HG02852 (cell line): ENCODE measurements at regions not wholly inside any gene's neighbourhood (a gene's known extent, or its start where the extent isn't known, plus 50 kb on each side); places are given as distances from the start of the nearest gene placed in this dataset.
"Not testable (repeated sequence)": the region's sequence is repeated elsewhere in the genome, so short reads cannot be mapped to it uniquely, and the experiment has no call there.

ENCODE experiments used
- ATAC-seq: cut with Tn5 transposase; IDR thresholded peaks from one replicate; pipeline ENCODE4 v1.9.1; 2021; ENCODE audit warnings: mild to moderate bottlenecking, moderate library complexity; ENCODE audit not compliant: unreplicated experiment

DNA sequence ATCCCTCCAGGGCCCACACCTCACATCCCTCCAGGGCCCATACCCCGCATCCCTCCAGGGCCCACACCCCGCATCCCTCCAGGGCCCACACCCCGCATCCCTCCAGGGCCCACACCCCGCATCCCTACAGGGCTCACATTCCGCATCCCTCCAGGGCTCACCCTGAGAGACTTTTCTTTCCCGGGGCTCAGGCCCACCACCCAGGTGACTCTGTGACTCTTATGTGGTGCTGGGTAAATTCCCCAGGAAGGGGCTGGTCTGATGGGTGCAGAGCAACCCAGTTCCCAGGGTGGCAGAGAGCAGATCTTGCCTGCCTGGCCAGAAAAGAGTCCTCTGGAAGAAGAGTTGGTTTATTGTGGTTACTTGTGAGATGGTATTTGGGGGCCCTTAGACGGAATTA is 290.7 kb downstream of the TCERG1L start:
- ATAC-seq: no peak

DNA sequence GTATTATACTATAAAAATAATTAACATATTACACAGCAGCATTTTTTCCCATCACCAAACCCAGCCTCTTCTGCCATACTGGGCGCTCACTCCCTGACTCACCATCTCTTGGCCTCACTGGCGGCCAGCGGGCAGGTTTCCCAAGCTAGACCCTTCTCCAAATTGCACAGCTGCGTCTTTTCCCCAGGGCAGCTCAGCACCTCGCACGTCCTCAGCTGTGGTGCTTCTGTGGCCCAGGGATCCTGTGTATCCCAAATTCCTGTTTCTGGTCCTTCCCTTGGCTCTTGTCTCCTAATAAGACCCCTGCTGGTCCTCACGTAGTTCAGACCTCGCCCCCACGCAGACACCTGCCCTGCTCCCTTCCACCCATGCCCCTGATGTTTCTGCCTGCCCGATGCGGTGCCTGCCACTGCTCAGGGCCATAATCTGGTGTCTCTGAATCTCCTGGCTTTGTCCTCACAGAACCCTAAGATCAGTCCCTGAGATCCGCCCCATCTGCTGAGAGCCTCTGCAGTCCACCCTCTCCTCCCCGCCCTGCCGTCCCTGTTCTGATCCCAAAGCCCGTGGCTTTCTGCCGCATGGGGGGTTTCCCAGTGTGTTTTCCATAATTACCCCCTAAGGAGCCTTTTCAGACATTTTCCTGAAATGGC is 290.1 kb downstream of the TCERG1L start:
- ATAC-seq: no peak

DNA sequence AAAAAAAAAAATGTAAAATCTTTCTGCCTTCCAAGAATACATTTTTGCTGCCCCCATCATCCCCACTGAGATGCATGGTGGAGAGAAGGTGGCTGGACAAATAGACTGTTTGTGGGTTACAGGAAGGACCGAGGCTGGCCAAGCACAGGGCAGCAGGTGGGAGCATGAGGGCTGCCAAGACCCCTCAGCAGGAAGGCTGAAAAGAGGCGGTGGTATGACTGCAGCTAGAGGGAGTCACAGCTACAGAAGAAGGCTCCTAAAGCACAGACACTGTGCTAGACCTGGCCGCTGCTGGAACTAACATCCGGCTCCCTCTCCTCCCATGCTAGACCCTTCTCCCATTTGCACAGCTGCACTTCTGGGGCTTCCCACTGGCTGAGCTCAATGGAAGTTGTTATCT is 289.6 kb downstream of the TCERG1L start:
- ATAC-seq: no peak

DNA sequence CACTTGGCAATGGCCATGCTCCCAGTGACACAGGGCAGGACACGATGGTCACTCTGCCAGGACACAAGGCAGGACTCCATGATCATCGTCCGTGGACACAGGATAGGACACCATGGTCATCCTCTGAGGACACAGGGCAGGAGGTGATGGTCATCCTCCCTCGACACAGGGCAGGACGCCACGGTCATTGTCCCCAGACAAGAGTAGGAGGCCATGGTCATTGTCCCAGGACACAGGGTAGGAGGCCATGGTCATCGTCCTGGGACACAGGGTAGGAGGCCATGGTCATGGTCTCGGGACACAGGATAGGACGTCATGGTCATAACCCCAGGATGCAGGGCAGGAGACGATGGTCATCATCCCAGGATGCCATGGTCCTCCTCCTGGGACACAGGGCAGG is 289.2 kb downstream of the TCERG1L start:
- no peak for ATAC-seq

DNA sequence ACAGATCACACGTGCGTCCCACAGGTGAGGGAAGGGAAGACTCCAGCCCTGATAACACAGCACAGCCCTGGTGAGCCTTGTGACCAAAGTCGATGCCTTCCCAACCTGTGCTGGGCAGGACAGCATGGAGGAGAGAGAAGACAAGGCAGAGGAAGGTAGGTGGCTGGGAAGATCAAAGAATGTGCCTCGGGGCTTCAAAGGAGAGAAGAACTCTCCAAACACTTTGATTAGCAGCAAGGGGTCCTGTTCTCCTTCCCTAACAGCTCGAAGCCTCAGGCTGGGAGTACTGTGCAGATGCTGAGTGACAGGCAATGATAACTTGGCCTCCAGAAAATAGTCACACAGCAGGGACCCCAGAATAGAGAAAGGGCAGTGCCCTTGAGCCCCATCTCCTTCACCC is 288.5 kb downstream of the TCERG1L start:
- no peak for ATAC-seq

DNA sequence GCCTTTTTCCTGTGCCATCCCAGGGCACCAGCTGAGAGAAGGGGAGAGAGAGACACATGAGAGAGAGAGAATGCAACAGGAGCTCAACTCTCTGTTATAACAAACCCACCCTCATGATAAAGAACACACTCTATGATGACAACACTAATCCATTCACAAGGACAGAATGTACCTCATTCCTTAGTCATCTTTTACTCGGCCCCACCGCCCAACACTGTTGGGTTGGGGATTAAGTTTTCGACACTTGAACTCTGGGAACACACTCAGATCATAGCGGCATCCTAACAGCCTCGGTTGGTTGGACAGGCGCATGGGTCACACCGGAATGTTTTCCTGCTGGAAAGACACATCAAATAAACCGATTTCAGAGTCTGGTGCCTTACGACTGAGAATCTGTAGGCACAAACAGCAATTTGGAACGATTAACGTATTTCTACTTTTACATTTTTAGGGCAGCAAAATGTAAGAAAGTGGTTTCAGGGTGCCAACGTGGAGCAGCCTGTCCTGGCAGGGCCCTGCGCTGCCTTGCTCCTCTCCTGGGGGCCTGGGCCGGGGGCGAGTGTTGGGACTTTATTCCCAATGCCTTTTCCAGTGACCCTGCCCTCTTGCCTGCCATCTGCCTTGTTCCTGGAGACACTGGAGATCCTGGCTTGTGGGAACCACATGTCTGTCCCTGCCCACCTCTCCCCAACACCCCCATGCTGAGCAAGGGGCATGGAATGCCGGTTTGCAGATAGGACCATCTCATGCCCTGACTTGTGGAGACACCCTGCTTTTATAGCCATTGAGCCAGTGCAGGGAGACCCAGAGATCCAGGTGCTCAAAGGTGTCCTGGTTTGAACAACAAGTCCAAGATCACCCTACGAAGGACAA is 287.0 kb downstream of the TCERG1L start:
- ATAC-seq: no peak

DNA sequence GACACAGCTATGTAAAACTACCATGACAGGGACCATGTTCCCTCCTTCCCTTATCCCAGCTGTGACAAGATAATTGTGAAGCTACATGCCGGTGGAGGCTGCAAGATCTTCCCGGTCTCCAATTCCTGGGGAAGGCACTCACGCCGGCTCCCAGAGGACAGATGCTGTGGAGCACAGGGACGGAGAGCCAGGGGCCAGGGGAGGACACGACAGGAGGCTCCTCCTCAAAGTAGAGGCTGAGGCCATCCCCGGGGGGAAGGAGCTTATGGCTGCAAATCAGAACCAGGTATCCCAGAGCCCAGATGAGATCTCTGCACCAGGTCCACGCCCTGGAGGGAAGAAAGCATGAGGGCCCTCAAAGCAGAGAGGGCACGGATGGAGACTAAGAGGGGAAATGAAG is 286.2 kb downstream of the TCERG1L start:
- no peak for ATAC-seq

DNA sequence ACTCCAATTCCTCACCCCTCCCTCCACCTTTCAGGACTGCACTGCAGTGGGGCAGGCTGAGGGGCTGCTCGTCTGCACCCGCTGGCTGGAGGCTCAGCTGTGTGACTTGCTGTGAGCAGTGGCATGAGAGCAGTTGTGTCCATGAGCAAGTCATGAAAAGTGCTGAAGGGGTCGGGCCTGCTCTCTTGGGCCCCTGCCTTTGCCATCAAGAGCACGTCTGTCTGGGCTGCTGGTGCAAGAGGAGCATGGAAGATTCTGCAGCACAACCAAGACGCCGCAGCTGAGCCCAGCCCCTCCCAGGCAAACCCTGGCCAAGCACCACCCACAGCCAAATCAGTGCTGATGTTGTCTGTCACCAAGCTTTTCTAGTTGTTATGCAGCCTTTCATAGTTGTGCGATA is 284.3 kb downstream of the TCERG1L start:
- ATAC-seq: no peak

DNA sequence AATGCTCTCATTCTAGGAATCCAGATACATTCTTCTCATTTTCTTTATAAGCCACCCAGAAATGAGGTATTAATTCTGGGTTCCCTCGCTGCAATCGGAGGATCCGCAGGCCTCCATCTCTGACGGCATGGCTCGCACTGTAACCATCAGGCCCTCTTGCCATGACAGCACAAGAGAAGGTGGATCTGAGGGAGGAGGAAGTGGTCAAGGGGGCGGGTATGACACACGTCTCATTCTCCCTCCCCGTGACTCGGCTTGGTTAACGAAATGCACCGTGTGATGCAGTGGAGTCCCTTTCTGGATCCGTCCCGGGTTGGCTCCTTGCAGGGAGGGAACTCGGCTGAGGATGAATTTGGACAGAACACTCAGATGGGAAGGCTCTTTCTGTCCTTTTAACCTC is 280.2 kb downstream of the TCERG1L start:
- ATAC-seq: no peak

DNA sequence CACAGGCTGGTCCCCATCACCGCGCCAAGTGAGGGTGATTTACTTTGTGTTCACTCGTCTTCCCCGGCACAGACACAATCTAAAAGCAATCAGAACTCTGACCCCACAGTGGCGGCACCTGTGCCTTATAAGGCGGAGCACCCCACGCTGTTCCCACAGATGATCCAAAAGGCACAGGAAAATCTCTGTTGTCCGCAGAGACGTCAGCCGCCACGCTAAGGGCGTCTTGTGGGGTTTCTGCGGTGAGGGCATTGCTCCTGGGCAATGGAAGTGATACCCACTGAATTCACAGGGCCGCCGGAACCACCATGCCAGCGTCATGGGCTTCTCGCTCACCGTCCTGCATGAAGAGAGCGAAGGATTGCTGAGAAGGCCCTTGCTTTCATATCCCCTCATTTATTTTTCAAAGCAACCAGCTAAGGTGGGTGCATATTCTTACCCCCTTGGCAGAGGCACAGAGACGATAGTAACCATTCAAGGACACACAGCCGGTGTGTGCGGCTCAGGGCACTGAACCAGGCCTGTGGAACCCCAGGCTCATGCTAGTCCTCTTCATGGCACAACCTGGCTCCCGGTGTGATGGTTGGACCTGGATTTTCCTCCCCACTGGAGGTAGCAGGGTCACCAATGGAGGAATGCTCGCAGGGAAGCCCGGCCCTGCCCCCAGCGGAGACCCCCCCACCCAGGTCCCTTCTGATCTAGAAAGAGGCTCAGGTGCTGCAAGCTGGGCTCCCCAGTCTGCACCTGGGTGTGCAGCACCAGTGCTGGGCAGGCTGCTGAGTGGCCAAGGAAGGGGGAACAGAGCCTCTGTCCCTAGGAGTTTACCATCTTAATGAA is 279.0 kb downstream of the TCERG1L start:
- ATAC-seq: no peak

DNA sequence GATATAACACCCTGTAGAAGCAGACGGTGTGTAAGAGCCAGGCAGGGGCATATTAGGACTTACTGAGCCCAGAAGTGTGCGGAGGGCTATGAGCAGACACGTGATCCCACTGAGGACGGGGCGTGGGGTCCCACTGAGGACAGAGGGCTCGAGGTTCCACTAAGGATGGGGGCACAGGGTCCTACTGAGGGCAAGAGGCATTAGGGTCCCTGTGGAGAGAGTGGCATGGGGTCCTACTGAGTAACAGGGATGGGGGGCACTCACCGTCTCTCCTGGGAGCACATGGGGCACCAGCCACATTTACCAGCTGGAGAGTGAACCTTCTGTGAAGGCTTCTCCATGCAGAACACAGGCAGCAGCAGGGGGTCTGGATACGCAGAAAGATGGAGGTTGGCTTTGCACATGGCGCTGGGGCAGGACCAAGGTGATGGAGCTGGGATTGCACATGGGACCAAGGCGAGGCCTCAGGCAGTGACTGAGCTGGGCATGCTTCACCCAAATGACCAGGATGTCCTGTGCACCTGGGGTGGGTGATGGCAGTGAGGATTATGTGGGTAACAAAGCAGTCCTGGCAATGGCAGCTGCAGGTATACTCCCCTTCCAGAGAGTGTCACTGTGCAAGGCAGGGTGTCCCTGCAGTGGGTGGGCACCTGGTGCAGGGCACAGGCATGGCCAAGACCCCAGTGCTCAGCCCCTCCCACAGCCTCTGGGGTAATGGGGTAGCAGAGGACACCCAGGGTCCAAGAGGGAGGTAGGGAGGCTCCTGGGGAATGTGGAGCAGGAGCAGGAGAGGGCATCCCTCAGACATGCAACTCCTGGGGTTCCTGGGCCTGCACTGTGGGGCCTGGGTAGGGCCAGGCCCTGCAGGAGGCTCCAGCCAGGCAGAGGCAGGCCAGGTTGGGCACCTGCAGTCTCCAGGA is 278.1 kb downstream of the TCERG1L start:
- ATAC-seq: no peak

DNA sequence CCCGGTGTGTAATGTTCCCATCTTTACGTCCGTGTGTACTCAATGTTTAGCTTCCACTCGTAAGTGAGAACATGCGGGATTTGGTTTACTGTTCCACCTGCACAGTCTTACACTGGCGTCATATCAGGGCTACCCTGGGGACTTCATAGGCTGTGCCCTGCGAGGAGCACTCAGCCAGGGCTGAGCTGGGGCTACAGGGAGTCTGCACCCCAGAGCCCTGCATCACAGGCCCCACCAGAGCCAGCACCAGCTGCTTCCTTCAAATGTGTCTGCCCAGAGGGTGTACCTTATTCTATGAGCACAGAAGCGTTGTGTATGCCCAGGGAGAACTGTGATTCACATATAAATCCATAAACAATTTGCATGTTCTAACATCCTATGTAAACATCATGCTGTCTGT is 277.1 kb downstream of the TCERG1L start:
- ATAC-seq: no peak

DNA sequence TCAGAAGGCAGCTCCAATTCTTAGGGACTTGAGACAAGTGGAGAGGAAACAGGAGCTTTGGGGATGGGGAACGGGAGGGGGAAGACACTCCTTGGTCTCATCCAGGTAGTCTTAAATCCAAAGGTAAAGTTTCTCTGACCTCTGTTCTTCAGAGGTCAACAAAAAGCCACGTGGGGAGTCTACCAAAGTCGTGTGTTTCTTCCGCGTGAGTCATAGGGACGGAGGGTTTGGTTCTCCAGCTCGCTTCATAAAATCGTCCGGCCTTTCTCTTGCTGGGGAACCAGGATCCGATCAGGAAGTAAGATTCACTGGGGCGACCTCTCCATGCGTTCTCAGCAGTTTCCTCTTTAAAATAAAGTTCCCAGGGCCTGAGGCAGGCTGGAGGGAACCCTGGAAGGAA is 275.7 kb downstream of the TCERG1L start:
- ATAC-seq: no peak

DNA sequence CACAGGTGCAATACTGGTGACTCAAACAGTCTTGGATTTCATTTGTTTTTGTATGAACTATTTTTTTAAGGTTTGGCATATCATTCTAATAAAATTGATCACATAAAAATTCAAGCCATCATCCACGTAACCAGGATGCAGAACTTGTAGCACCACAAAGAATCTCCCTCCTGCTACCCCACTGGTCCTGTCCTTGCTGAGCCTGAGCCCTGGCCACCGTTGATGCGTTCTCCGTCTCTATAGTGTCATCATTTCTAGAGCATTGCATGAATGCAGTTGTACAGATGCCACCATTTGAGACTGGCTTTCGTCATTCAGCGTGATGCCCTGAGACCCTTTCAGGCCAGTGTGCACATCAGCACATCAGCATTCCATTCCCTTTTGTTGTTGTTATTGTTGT is 273.5 kb downstream of the TCERG1L start:
- ATAC-seq: no peak

DNA sequence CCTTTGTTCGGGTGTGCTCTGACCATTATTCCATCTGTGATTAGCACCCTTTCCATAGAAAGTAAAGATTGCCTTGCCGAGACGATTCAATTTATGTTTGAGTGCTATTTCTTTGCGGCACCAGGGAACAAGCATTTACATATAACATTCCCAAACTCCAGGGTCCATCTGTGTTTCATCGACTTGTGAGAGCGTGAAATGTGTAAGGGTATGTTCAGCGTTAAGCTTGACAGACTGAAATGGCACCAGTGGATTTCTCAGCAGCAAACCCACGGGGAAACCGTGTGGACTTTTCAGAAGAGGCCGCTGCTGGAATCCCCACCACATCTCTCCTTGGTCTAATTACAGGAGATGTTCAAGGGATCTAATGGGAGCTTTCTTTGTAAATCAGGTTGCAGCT is 270.5 kb downstream of the TCERG1L start:
- ATAC-seq: no peak

DNA sequence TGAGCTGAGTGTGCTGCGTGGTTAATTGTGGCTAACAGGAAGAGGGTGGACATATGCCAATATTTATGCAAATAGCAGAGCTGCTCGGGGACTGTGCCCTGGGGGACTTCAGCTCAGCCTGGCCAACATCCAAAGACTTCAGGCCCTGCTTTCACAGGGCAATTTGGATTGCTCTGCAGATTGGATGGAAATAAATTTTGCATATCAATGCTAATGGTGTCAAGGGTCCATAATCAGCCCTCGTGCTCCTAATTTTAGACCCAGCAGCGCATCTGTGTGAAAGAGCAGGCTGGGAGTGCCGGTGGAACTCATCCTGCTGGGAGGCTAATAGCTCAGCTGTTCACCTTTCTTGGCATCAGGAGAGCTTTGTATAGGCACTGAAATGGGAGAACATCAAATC is 270.1 kb downstream of the TCERG1L start:
- ATAC-seq: no peak

DNA sequence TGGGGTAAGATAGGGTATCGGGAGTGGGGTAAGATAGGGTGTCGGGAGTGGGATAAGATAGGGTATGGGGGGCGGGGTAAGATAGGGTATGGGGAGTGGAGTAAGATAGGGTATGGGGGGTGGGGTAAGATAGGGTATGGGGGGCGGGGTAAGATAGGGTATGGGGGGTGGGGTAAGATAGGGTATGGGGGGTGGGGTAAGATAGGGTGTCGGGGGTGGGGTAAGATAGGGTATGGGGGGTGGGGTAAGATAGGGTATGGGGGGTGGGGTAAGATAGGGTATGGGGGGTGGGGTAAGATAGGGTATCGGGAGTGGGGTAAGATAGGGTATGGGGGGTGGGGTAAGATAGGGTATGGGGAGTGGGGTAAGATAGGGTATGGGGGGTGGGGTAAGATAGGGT is 269.5 kb downstream of the TCERG1L start:
- not testable (repeated sequence) for ATAC-seq
